Adrenal gland (tissue), 5 donors: ENCODE measurements at regions not wholly inside any gene's neighbourhood (a gene's known extent, or its start where the extent isn't known, plus 50 kb on each side); places are given as distances from the start of the nearest gene placed in this dataset.

Experiments
- POLR2A ChIP-seq, 2 donors: fragments of 450-650 bp; IDR thresholded peaks; one replicate each; pipeline ENCODE4 v1.6.1; 2017; ENCODE audit warnings: antibody characterized with exemption in 2 of 2, mild to moderate bottlenecking in 2 of 2, moderate library complexity in 1 of 2
- TF ChIP-seq, protein P1 (sequence below), 6 experiments: fragments of 450-650 bp in 4 of 6; fragments of 200-600 bp in 2 of 6; sonication (generic) in 1 of 6; IDR thresholded peaks; 1 replicate in 5 of 6; 2 replicates in 1 of 6; pipeline versions ENCODE4 v1.5.1 to v1.8.0; 2016 to 2021; ENCODE audit warnings: antibody characterized with exemption in 6 of 6, mild to moderate bottlenecking in 2 of 6, moderate library complexity in 1 of 6
- donor health status: DM: no; HTN: no; CAD: no.

DNA sequence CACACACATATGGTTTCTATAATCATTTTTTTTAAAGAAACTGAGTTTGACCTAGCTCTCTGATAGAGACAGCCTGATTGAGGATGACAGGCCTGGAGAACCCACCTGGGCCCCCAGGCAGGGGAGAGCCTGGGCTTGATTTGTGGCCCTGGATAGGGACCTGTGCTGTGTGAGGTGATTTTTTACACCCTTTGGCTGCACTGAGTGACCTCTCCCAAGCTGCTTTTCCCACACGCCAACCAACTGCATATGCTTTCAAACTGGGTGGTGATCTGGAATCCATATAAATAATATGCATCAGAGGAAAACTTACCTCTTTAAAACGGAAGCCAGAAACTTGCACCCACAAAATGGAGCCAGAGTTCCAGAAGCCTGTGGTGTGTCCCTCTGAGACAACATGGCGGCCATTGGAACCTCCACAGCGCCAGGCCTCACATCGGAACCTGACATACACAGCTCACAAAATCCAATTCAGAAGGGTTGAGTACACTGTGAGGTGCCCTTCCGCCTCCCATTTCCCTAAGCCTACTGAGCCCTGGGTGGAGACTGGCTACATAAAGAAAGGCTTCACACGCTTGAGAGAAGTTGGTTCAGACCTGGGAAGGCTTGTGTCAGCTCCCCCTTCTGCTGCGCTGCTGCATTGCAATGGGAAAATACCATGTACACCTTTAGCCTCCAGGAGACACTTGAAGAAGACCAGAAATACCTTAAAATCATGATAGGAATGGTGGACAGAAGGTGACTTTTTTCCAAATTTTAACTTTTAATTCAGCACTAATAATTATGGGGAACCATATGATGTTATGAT, 160.7 kb downstream of the HHIPL2 start:
- TF ChIP-seq, protein P1, sequence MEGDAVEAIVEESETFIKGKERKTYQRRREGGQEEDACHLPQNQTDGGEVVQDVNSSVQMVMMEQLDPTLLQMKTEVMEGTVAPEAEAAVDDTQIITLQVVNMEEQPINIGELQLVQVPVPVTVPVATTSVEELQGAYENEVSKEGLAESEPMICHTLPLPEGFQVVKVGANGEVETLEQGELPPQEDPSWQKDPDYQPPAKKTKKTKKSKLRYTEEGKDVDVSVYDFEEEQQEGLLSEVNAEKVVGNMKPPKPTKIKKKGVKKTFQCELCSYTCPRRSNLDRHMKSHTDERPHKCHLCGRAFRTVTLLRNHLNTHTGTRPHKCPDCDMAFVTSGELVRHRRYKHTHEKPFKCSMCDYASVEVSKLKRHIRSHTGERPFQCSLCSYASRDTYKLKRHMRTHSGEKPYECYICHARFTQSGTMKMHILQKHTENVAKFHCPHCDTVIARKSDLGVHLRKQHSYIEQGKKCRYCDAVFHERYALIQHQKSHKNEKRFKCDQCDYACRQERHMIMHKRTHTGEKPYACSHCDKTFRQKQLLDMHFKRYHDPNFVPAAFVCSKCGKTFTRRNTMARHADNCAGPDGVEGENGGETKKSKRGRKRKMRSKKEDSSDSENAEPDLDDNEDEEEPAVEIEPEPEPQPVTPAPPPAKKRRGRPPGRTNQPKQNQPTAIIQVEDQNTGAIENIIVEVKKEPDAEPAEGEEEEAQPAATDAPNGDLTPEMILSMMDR (IDR thresholded peaks at IDR 0.05): no peak
- no peak for TF ChIP-seq POLR2A (IDR thresholded peaks at IDR 0.05)
